ENCODE measurements at regions not wholly inside any gene's neighbourhood (a gene's known extent, or its start where the extent isn't known, plus 50 kb on each side); places are given as distances from the start of the nearest gene placed in this dataset.

DNA sequence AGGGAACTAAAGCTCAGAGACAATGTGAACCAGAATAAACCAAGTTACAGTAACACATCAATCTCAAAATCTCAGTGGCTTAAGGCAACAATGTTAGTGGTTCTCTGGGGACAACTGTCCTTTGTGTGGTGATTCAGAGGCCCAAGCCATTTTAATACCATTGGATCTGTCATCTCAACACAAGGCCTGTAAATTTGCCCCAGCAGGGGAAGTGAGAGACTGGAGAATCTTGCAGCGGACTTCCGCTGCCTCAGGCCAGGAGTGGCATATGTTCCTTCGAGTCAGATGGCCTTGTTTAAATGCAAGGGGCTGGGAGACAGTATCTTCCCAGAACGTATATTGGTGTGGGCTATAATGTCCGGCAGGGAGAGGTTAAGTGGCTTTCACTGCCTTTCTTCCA lies 126.0 kb downstream of the CD83 start:
- TF ChIP-seq POLR2A (IDR thresholded peaks at IDR 0.05) (no peak), EP300 (IDR thresholded peaks at IDR 0.05) (no peak), POLR2AphosphoS5 (IDR thresholded peaks at IDR 0.05) (no peak)
- TF ChIP-seq, protein P1, sequence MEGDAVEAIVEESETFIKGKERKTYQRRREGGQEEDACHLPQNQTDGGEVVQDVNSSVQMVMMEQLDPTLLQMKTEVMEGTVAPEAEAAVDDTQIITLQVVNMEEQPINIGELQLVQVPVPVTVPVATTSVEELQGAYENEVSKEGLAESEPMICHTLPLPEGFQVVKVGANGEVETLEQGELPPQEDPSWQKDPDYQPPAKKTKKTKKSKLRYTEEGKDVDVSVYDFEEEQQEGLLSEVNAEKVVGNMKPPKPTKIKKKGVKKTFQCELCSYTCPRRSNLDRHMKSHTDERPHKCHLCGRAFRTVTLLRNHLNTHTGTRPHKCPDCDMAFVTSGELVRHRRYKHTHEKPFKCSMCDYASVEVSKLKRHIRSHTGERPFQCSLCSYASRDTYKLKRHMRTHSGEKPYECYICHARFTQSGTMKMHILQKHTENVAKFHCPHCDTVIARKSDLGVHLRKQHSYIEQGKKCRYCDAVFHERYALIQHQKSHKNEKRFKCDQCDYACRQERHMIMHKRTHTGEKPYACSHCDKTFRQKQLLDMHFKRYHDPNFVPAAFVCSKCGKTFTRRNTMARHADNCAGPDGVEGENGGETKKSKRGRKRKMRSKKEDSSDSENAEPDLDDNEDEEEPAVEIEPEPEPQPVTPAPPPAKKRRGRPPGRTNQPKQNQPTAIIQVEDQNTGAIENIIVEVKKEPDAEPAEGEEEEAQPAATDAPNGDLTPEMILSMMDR (IDR thresholded peaks at IDR 0.05) = no peak

Measured in upper lobe of left lung (tissue), 4 donors.